ENCODE measurements at regions not wholly inside any gene's neighbourhood (a gene's known extent, or its start where the extent isn't known, plus 50 kb on each side); places are given as distances from the start of the nearest gene placed in this dataset.

DNA sequence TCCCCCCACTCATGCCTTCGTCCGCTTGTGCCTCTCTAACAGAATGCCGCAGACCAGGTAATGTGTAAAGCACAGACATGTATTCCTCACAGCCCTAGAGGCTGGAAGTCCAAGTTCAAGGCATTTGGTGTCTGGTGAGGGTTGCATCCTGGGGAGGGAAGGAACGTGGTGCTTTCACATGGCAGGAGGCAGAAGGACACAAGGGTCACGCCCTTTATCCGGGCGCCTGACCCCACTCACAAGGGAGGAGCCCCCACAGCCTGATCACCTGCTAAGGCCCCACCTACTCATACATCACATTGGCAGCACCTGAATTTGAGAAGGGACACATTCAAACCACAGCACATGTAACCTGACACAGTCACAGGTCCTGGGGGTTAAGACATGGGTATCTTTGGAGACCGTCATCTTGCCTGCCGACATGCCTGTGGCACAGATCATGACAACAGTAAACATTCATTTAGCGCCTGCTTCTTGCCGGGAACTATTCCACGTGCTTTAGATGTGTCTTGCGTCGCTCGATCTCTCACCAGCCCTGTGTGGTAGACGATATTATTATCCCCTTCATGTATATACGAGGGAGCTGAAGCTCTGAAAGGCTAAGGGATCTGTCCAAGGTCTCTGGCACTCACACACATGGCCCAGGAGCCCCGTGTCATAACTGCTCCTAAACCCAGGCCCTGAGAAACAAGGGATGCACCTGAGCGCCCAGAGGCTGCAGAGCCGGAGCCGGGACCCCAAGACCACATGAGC, 235.6 kb downstream of the NPHP4 start:
- Histone ChIP-seq H3K27ac (ENCODE audit: control insufficient read depth, insufficient read depth) (no peak overlapping the region), H3K27me3 (replicated peaks in 1 of 2; ENCODE audit: control insufficient read depth in 2 of 2, insufficient read depth in 2 of 2, low read length in 1 of 2) (no peaks in the 10 kb centered on the region; a peak in 1 of 4 replicates), H3K36me3 (ENCODE audit: control insufficient read depth in 2 of 2, insufficient read depth in 2 of 2, low read length in 1 of 2) (no peaks in the 10 kb centered on the region), H4K20me1 (ENCODE audit: control insufficient read depth, insufficient read depth) (no peaks in the 10 kb centered on the region), H3K79me2 (ENCODE audit: control insufficient read depth, insufficient read depth, low read length) (no peaks in the 10 kb centered on the region), H2AFZ (ENCODE audit: control insufficient read depth, low read depth, low read length) (no peak overlapping the region), H3K4me2 (ENCODE audit: control insufficient read depth, insufficient read depth) (no peak overlapping the region), H3K9ac (ENCODE audit: control insufficient read depth, insufficient read depth, low read length) (no peak overlapping the region), H3K9me3 (replicated peaks; ENCODE audit: control insufficient read depth, insufficient read depth, low read length) (no peaks in the 10 kb centered on the region; the same call in 2 of the 3 replicates), H3K4me3 (no peak overlapping the region), H3K4me1 (ENCODE audit: control insufficient read depth, insufficient read depth, low read length) (no peaks in the 10 kb centered on the region)
- no peak for DNase-seq (ENCODE audit: low read depth, low spot score)
- ChIA-PET POLR2A (no interaction called here), SMC1A (ENCODE audit: uncharacterized antibody, unreplicated experiment) (no interaction called here), RAD21 (ENCODE audit: unreplicated experiment) (no interaction called here), CTCF (no interaction called here)
- BruUV-seq (replicated peaks) = no TSS peak
- no peak for ATAC-seq
- in situ Hi-C loops (cut with MboI) (no loop called here), intact Hi-C loops (cut with micrococcal nuclease; ENCODE audit: unreplicated experiment) (no loop called here)
- WGBS (ENCODE audit: insufficient coverage, insufficient replicate concordance, low lambda C conversion rate, missing lambda C conversion rate) = 43% methylated on average over 21 of the region's 21 CpGs
- FAIRE-seq = no peak
- TF ChIP-seq, protein P1, sequence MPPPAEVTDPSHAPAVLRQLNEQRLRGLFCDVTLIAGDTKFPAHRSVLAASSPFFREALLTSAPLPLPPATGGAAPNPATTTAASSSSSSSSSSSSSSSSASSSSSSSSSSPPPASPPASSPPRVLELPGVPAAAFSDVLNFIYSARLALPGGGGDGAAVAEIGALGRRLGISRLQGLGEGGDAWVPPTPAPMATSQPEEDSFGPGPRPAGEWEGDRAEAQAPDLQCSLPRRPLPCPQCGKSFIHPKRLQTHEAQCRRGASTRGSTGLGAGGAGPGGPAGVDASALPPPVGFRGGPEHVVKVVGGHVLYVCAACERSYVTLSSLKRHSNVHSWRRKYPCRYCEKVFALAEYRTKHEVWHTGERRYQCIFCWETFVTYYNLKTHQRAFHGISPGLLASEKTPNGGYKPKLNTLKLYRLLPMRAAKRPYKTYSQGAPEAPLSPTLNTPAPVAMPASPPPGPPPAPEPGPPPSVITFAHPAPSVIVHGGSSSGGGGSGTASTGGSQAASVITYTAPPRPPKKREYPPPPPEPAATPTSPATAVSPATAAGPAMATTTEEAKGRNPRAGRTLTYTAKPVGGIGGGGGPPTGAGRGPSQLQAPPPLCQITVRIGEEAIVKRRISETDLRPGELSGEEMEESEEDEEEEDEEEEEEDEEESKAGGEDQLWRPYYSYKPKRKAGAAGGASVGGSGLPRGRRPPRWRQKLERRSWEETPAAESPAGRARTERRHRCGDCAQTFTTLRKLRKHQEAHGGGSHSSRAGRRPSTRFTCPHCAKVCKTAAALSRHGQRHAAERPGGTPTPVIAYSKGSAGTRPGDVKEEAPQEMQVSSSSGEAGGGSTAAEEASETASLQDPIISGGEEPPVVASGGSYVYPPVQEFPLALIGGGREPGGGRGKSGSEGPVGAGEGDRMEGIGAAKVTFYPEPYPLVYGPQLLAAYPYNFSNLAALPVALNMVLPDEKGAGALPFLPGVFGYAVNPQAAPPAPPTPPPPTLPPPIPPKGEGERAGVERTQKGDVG (CRISPR knock-in tag; IDR thresholded peaks at IDR 0.05) = no peak
- TF ChIP-seq MTA3 (IDR thresholded peaks at IDR 0.05; ENCODE audit: borderline replicate concordance, low read length) = no peak
- TF ChIP-seq POU2F2 (IDR thresholded peaks at IDR 0.05; ENCODE audit: borderline replicate concordance, low read depth, low read length) = no peak
- TF ChIP-seq ZNF384 (IDR thresholded peaks at IDR 0.05; ENCODE audit: borderline replicate concordance, low read depth, low read length) = no peak
- TF ChIP-seq YBX1 (IDR thresholded peaks at IDR 0.05) = no peak
- no peak for TF ChIP-seq ZNF207 (IDR thresholded peaks at IDR 0.05; ENCODE audit: borderline replicate concordance)
- no peak for TF ChIP-seq BCL3 (IDR thresholded peaks at IDR 0.05; ENCODE audit: borderline replicate concordance, insufficient read depth, low read depth, low read length, poor library complexity, severe bottlenecking)
- TF ChIP-seq REST (IDR thresholded peaks at IDR 0.05; ENCODE audit: low read depth, low read length) = no peak
- no peak for TF ChIP-seq NR2F1 (conservative IDR thresholded peaks at IDR 0.05)
- no peak for TF ChIP-seq ETV6 (conservative IDR thresholded peaks at IDR 0.05 in 1 of 2, IDR thresholded peaks at IDR 0.05 in 1 of 2; ENCODE audit: borderline replicate concordance in 1 of 2, low read depth in 1 of 2)
- TF ChIP-seq SREBF2 (IDR thresholded peaks at IDR 0.05; ENCODE audit: low read length) = no peak
- TF ChIP-seq, protein P2, sequence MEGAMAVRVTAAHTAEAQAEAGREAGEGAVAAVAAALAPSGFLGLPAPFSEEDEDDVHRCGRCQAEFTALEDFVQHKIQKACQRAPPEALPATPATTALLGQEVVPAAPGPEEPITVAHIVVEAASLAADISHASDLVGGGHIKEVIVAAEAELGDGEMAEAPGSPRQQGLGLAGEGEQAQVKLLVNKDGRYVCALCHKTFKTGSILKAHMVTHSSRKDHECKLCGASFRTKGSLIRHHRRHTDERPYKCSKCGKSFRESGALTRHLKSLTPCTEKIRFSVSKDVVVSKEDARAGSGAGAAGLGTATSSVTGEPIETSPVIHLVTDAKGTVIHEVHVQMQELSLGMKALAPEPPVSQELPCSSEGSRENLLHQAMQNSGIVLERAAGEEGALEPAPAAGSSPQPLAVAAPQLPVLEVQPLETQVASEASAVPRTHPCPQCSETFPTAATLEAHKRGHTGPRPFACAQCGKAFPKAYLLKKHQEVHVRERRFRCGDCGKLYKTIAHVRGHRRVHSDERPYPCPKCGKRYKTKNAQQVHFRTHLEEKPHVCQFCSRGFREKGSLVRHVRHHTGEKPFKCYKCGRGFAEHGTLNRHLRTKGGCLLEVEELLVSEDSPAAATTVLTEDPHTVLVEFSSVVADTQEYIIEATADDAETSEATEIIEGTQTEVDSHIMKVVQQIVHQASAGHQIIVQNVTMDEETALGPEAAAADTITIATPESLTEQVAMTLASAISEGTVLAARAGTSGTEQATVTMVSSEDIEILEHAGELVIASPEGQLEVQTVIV (IDR thresholded peaks at IDR 0.05; ENCODE audit: borderline replicate concordance, partially characterized antibody) = no peak
